DND-41 (cell line): ENCODE measurements at regions not wholly inside any gene's neighbourhood (a gene's known extent, or its start where the extent isn't known, plus 50 kb on each side); places are given as distances from the start of the nearest gene placed in this dataset.

Experiments used
- ATAC-seq: fragments of 200-7000 bp; cut with Tn5 transposase; 3 replicates; pipeline ENCODE4 v1.9.1; 2021; ENCODE audit warnings: low read depth; ENCODE audit not compliant: insufficient read depth
- DNase-seq: peaks from one replicate; pipeline ENCODE4 v3.0.0-alpha.2; 2020
- H2AFZ ChIP-seq: 2 replicates; pipeline ENCODE4 v1.6.0; 2012; ENCODE audit warnings: low read depth, low read length
- H3K27ac ChIP-seq: 2 replicates; pipeline ENCODE4 v1.5.1; 2012; ENCODE audit warnings: low read length, inconsistent platforms
- H3K27me3 ChIP-seq: fragments of 200-600 bp; sonication (generic); 2 replicates; pipeline ENCODE4 v1.6.0; 2012; ENCODE audit warnings: low read length, mild to moderate bottlenecking, inconsistent platforms; ENCODE audit not compliant: insufficient read depth, poor library complexity
- H3K36me3 ChIP-seq: 2 replicates; pipeline ENCODE4 v1.5.1; 2012; ENCODE audit warnings: low read length, inconsistent platforms; ENCODE audit not compliant: insufficient read depth
- H3K4me1 ChIP-seq: 2 replicates; pipeline ENCODE4 v1.5.1; 2012; ENCODE audit warnings: mild to moderate bottlenecking, low read length; ENCODE audit not compliant: insufficient read depth
- H3K4me2 ChIP-seq: 2 replicates; pipeline ENCODE4 v1.6.0; 2012; ENCODE audit warnings: mild to moderate bottlenecking, moderate library complexity, low read length, inconsistent platforms; ENCODE audit not compliant: insufficient read depth
- H3K4me3 ChIP-seq, 2 experiments: fragments of 200-600 bp in 1 of 2; shearing (Covaris generic) in 1 of 2; 2 replicates each; pipeline ENCODE4 v1.5.1; 2012 to 2016; ENCODE audit warnings: inconsistent platforms in 2 of 2, low read length in 2 of 2, mild to moderate bottlenecking in 2 of 2, low read depth in 1 of 2, moderate library complexity in 1 of 2
- H3K79me2 ChIP-seq: 2 replicates; pipeline ENCODE4 v1.6.0; 2012; ENCODE audit warnings: low read length, inconsistent platforms; ENCODE audit not compliant: insufficient read depth
- H3K9ac ChIP-seq: 2 replicates; pipeline ENCODE4 v1.6.0; 2012; ENCODE audit warnings: low read depth, mild to moderate bottlenecking, inconsistent platforms, low read length, moderate library complexity
- H3K9me3 ChIP-seq: 2 replicates; pipeline ENCODE4 v1.5.1; 2012; ENCODE audit warnings: low read length, moderate library complexity, mild to moderate bottlenecking, inconsistent platforms; ENCODE audit not compliant: insufficient read depth, severe bottlenecking
- H4K20me1 ChIP-seq: 2 replicates; pipeline ENCODE4 v1.6.0; 2012; ENCODE audit warnings: low read length; ENCODE audit not compliant: insufficient read depth
- EZH2 ChIP-seq: IDR thresholded peaks from 3 replicates; pipeline ENCODE4 v1.6.1; 2012; ENCODE audit warnings: borderline replicate concordance, low read depth, mild to moderate bottlenecking, moderate library complexity, low read length, inconsistent platforms; ENCODE audit not compliant: severe bottlenecking
- TF ChIP-seq, protein P1 (sequence below): IDR thresholded peaks from 2 replicates; pipeline ENCODE4 v1.5.1; 2012; ENCODE audit warnings: borderline replicate concordance, low read length, moderate library complexity, mild to moderate bottlenecking; ENCODE audit not compliant: poor library complexity, severe bottlenecking; ENCODE audit errors: extremely low read depth

GRCh38 chr6:164693944-164694343, 615.5 kb downstream of the C6orf118 start:
- no peak for DNase-seq
- ATAC-seq, result no peak
- Histone ChIP-seq H3K4me2 (no peak overlapping the region), H3K27me3 (no peaks in the 10 kb centered on the region), H3K4me3 (no peak overlapping the region), H3K79me2 (no peaks in the 10 kb centered on the region), H3K36me3 (no peaks in the 10 kb centered on the region), H4K20me1 (no peaks in the 10 kb centered on the region), H3K9me3 (peaks cover 3% of the 10 kb centered on the region), H3K4me1 (no peaks in the 10 kb centered on the region), H3K27ac (no peak overlapping the region), H3K9ac (no peak overlapping the region), H2AFZ (no peak overlapping the region)
- TF ChIP-seq EZH2, result no peak
- TF ChIP-seq, protein P1, sequence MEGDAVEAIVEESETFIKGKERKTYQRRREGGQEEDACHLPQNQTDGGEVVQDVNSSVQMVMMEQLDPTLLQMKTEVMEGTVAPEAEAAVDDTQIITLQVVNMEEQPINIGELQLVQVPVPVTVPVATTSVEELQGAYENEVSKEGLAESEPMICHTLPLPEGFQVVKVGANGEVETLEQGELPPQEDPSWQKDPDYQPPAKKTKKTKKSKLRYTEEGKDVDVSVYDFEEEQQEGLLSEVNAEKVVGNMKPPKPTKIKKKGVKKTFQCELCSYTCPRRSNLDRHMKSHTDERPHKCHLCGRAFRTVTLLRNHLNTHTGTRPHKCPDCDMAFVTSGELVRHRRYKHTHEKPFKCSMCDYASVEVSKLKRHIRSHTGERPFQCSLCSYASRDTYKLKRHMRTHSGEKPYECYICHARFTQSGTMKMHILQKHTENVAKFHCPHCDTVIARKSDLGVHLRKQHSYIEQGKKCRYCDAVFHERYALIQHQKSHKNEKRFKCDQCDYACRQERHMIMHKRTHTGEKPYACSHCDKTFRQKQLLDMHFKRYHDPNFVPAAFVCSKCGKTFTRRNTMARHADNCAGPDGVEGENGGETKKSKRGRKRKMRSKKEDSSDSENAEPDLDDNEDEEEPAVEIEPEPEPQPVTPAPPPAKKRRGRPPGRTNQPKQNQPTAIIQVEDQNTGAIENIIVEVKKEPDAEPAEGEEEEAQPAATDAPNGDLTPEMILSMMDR, result no peak

GRCh38 chr6:164692772-164693510, 616.5 kb downstream of the C6orf118 start:
- Histone ChIP-seq H3K79me2 (no peaks in the 10 kb centered on the region), H3K36me3 (no peaks in the 10 kb centered on the region), H3K4me2 (no peak overlapping the region), H4K20me1 (no peaks in the 10 kb centered on the region), H2AFZ (no peak overlapping the region), H3K4me1 (no peaks in the 10 kb centered on the region), H3K9me3 (peaks cover 3% of the 10 kb centered on the region), H3K4me3 (no peak overlapping the region), H3K9ac (no peak overlapping the region), H3K27ac (no peak overlapping the region), H3K27me3 (no peaks in the 10 kb centered on the region)
- ATAC-seq, result no peak
- TF ChIP-seq, protein P1, result no peak
- TF ChIP-seq EZH2, result no peak
- DNase-seq, result no peak

DNA sequence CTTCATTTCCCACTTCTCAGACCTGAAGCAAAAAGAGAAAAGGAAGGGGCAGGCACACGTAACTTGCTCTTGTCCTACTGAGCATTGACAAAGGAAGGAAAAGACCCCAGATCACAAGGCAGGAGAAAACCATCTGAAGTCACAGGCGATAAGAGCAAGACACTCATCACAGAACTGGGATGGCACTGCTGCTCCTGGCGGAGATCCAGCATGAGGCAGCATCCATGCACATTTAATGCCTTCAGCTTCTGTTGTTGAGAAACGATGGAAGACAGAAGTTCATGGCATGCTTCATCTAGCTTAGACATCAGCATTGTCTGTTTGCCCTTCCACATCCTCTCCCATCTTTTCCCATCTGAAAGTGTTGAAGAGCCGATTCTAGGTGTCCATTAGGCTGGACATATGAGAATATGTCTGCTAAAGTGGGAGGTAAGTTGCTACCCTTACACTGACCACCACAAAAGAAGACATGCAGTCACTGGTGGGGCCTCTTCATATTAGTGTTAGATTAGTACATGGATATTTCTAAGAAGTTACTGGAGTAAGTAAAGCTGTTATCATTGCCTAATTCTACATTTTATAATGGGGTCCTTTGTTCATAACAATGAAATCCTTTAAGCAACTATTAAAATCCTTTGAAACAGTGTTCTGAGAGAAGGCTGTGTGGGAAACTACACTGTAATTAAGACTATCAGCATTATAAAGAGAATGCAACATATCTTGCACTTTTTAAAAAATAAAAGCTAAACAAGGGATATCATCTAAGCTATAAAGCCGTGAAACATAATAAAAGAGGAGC, 618.5 kb downstream of the C6orf118 start:
- Histone ChIP-seq H3K27ac (no peak overlapping the region), H4K20me1 (no peaks in the 10 kb centered on the region), H3K27me3 (no peaks in the 10 kb centered on the region), H2AFZ (no peak overlapping the region), H3K79me2 (no peaks in the 10 kb centered on the region), H3K4me2 (no peak overlapping the region), H3K4me1 (no peaks in the 10 kb centered on the region), H3K9ac (no peak overlapping the region), H3K9me3 (no peaks in the 10 kb centered on the region), H3K4me3 (no peak overlapping the region), H3K36me3 (no peaks in the 10 kb centered on the region)
- no peak for TF ChIP-seq EZH2
- DNase-seq (no peak), ATAC-seq (no peak)

DNA sequence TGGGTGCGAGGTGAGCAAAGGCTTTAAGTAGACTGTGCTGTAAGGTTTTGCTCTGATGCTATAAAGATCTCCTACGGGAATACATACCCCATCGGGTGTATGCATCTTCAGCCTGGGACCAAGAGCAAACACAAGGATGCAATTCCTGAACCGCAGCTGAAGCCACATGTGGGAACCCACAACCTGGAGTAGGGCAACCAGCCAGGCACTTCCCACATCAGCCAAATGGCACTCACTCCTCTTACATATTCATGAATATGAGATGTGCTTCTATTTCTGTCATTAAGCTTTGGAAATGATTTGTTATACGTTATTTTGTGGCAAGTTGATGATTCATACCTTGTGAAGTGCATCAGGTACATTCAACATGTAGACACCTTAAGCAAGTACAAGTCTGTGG, 619.2 kb downstream of the C6orf118 start:
- Histone ChIP-seq H3K27me3 (no peaks in the 10 kb centered on the region), H3K4me3 (no peak overlapping the region), H2AFZ (no peak overlapping the region), H3K27ac (no peak overlapping the region), H3K36me3 (no peaks in the 10 kb centered on the region), H3K4me1 (no peaks in the 10 kb centered on the region), H3K9ac (no peak overlapping the region), H3K9me3 (no peaks in the 10 kb centered on the region), H3K79me2 (no peaks in the 10 kb centered on the region), H3K4me2 (no peak overlapping the region), H4K20me1 (no peaks in the 10 kb centered on the region)
- DNase-seq (no peak), ATAC-seq (no peak)
- TF ChIP-seq, protein P1, result no peak
- TF ChIP-seq EZH2, result no peak
